IPS DF 6.9 (cell line): ENCODE measurements at regions not wholly inside any gene's neighbourhood (a gene's known extent, or its start where the extent isn't known, plus 50 kb on each side); places are given as distances from the start of the nearest gene placed in this dataset.

Source experiments
- DNase-seq: peaks from one replicate; pipeline ENCODE4 v3.0.0-alpha.2; 2013; ENCODE audit warnings: low read depth, low spot score
- H3K27ac ChIP-seq: one replicate; pipeline ENCODE4 v1.5.1; 2013; ENCODE audit warnings: low read length, control low read depth
- H3K27me3 ChIP-seq: 2 replicates; pipeline ENCODE4 v1.6.1; 2013; ENCODE audit warnings: mild to moderate bottlenecking, low read length; ENCODE audit not compliant: control insufficient read depth, insufficient read depth
- H3K36me3 ChIP-seq: 2 replicates; pipeline ENCODE4 v1.6.1; 2013; ENCODE audit warnings: low read length; ENCODE audit not compliant: control insufficient read depth, insufficient read depth
- H3K4me1 ChIP-seq: 2 replicates; pipeline ENCODE4 v1.6.1; 2013; ENCODE audit warnings: low read length; ENCODE audit not compliant: control insufficient read depth, insufficient read depth
- H3K4me3 ChIP-seq: 2 replicates; pipeline ENCODE4 v1.5.1; 2013; ENCODE audit warnings: mild to moderate bottlenecking, low read length
- H3K9me3 ChIP-seq: 2 replicates; pipeline ENCODE4 v1.6.1; 2013; ENCODE audit warnings: low read length, inconsistent platforms; ENCODE audit not compliant: control insufficient read depth, insufficient read depth
- WGBS: extraction: QIAGEN DNeasy Blood & Tissue Kit; methylation state at CpG from one replicate; pipeline ENCODE4 v1.1.7; 2013; ENCODE audit warnings: mixed read lengths, missing lambda C conversion rate; ENCODE audit not compliant: insufficient read length, insufficient coverage; 5-methylcytosine and 5-hydroxymethylcytosine counted together

DNA sequence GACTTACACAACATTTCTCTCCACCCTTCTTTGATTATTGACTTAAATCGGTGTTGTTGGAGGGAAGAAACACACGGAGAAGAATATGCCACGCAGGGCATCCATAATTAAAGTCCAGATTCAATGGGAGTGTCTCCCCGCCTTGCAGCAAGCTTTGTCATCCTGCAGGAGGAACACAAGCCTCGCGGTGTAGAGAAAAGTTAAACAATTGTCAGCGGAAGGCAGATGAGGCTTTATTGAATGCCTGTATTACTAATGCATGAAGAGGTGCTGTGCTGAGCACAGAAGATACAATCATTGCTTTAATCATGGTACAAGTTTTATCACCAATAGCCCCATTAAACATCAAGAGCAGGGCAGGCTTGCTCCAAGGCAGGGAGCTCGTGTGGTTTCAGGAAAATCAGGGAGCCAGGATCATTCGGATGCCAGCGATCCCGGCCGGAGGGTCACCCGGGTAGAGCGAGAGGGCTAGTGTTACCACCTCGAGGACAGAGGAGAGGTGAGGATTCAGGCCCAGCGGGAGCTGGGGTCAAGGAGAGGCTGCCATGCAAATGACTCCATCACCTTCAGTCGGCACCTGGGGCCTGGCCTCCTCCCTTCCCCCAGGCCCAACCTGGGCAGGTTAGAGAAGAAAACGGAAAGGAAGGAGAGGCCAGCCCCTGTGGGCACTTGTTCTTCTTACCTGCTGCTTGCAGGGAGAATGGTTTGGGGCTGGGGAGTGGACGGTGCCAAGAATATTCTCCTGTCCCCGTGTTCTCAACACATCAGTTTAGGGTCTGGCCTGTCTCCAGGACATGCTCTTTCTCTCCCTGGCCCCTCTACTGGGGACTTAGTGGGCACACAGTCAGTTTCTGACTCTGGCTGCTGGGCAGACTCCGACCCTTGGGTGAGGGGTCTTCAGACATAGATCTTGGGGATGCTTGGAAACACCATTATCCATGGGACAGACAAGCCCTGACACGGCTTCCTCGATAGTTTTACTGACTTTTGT is 289.5 kb downstream of the IRX2 start:
- Histone ChIP-seq H3K4me3 (no peak overlapping the region), H3K9me3 (no peaks in the 10 kb centered on the region), H3K36me3 (no peaks in the 10 kb centered on the region), H3K27ac (no peak overlapping the region), H3K27me3 (no peaks in the 10 kb centered on the region), H3K4me1 (no peaks in the 10 kb centered on the region; the same call in 1 of the 2 replicates)
- no CpG with 5 or more reads among the region's 23 CpGs for WGBS
- DNase-seq: no peak

DNA sequence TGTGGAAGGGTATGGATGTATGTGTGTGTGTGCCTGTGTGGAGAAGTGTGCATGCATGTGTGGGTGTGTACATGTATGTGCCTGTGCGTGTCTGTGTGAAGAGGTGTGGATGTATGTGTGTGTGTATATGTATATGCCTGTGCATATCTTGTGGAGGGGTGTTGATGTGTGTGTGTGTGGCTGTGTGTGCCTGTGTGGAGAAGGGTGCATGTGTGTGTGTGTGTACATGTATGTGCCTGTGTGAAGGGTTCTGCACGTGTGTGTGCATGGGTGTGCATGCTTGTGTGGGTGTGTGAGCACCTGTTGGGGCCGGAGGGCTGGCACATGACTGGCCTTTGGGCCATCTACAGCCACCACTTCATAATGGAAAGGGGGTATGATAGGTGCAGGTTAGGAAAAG is 291.4 kb downstream of the IRX2 start:
- no peaks in the 10 kb centered on the region; the same call in 1 of the 2 replicates for H3K4me1 ChIP-seq
- no CpG with 5 or more reads among the region's 3 CpGs for WGBS
- H3K27ac ChIP-seq: no peak overlapping the region
- no peak overlapping the region for H3K4me3 ChIP-seq
- no peaks in the 10 kb centered on the region for H3K9me3 ChIP-seq
- no peaks in the 10 kb centered on the region for H3K36me3 ChIP-seq
- no peaks in the 10 kb centered on the region for H3K27me3 ChIP-seq
- DNase-seq: no peak

DNA sequence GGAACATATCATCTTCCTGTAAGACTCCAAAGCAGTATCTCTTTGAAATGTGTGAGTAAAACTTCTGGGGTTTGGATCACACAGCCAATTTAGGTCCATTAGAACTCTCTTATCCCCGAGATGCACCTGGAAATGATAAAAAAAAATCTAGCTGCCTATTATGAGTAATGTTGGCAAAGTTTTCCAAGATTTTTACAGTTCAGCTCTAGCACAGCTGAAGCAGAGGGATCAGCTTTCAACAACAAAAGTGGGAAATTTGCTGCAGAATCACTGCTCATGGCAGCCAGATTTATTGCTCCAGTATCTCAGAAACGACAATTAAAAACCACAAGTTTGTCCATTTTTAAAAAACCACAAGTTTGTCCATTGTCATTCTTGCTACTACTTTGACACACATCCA is 292.2 kb downstream of the IRX2 start:
- DNase-seq: no peak
- H3K27me3 ChIP-seq: no peaks in the 10 kb centered on the region
- H3K4me1 ChIP-seq: no peaks in the 10 kb centered on the region; the same call in 1 of the 2 replicates
- no CpG with 5 or more reads among the region's 2 CpGs for WGBS
- no peaks in the 10 kb centered on the region for H3K36me3 ChIP-seq
- no peak overlapping the region for H3K27ac ChIP-seq
- no peaks in the 10 kb centered on the region for H3K9me3 ChIP-seq
- H3K4me3 ChIP-seq: no peak overlapping the region

DNA sequence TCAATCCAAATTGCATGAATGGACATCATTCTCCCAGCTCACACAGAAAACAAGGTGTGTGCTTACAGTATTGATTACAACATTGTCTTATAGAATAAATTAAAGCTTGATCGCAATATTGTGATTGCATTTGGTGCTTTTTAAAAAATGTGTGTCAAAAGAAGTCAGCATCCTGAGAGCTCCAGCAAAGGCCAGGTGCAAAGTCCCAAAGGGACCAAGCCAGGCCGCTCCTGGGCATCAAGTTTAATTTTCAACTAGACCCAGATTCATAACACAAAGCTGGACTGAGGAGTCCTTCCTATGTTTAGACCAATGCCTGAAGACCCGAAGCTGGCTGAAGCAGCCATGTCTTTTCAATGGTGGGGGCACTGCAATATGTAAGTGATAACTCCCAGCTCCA is 295.6 kb downstream of the IRX2 start:
- WGBS: no CpG with 5 or more reads among the region's 3 CpGs
- DNase-seq: no peak
- no peaks in the 10 kb centered on the region for H3K9me3 ChIP-seq
- H3K27ac ChIP-seq: no peak overlapping the region
- H3K27me3 ChIP-seq: no peaks in the 10 kb centered on the region
- no peak overlapping the region for H3K4me3 ChIP-seq
- no peaks in the 10 kb centered on the region for H3K36me3 ChIP-seq
- no peaks in the 10 kb centered on the region for H3K4me1 ChIP-seq

DNA sequence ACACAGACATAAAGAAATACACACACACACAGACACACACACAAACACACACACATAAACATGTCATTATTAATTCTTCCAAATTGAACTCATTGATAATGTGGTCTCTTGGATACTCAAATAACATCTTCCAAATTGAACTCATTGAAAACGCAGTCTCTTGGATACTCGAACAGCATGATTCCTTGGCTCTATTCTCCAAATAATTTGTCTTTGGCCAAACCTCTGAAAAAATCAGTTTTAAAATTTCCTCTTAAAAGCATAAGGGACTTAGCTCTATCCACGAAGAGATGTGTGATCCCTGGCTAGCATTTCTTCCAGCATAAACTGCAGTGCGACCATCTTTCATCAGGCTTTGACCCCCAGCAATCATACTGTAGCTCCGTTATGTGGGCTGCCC is 296.6 kb downstream of the IRX2 start:
- H3K27me3 ChIP-seq: no peaks in the 10 kb centered on the region
- H3K9me3 ChIP-seq: no peaks in the 10 kb centered on the region
- no CpG with 5 or more reads among the region's 5 CpGs for WGBS

DNA sequence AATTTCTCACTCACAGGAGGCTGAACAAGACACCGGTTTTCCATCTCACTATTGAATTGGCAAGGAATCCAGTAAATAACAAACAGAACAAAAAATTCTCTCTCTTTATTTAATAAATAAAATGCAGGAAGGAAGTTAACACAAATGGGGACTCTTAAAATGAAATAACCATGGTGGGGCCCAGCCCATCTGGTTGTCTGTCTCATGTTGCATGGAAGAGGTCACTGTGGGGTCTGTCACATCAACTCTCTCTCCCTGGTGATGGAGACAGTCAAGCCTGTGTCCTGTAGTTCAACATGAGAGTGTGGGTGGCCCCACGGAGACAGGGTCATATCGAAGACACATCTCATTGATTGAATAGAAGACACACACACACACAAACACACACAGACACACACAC is 297.7 kb downstream of the IRX2 start:
- no peaks in the 10 kb centered on the region for H3K9me3 ChIP-seq
- H3K36me3 ChIP-seq: no peaks in the 10 kb centered on the region
- no peak overlapping the region for H3K27ac ChIP-seq
- no CpG with 5 or more reads among the region's 3 CpGs for WGBS
- H3K27me3 ChIP-seq: no peaks in the 10 kb centered on the region
- no peak overlapping the region for H3K4me3 ChIP-seq
- no peak for DNase-seq
- no peaks in the 10 kb centered on the region for H3K4me1 ChIP-seq

More for the DNA sequence above, 296.6 kb downstream of the IRX2 start:
- H3K36me3 ChIP-seq: no peaks in the 10 kb centered on the region
- H3K4me1 ChIP-seq: no peaks in the 10 kb centered on the region
- H3K4me3 ChIP-seq: no peak overlapping the region
- no peak for DNase-seq
- no peak overlapping the region for H3K27ac ChIP-seq

DNA sequence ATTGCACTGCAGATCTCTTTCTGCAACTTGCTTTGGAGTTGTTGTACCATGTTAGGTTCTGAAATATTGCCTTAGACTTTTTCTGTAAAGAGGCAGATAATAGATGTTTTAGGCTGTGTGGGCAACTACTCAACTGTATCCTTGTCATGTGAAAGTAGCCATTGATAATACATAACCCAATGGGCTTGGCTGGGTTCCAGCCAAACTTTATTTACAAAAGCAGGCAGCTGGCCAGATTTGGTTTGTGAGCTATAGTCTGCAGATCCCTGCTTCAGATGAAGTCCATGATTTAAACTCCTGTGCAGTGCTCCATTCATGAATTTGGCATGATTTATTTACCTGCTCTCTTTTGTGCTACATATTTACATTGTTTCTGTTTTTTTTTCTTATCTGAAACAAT is 300.4 kb downstream of the IRX2 start:
- DNase-seq: no peak
- Histone ChIP-seq H3K27me3 (no peaks in the 10 kb centered on the region), H3K36me3 (no peaks in the 10 kb centered on the region), H3K4me3 (no peak overlapping the region), H3K4me1 (no peaks in the 10 kb centered on the region), H3K9me3 (no peaks in the 10 kb centered on the region), H3K27ac (no peak overlapping the region)

DNA sequence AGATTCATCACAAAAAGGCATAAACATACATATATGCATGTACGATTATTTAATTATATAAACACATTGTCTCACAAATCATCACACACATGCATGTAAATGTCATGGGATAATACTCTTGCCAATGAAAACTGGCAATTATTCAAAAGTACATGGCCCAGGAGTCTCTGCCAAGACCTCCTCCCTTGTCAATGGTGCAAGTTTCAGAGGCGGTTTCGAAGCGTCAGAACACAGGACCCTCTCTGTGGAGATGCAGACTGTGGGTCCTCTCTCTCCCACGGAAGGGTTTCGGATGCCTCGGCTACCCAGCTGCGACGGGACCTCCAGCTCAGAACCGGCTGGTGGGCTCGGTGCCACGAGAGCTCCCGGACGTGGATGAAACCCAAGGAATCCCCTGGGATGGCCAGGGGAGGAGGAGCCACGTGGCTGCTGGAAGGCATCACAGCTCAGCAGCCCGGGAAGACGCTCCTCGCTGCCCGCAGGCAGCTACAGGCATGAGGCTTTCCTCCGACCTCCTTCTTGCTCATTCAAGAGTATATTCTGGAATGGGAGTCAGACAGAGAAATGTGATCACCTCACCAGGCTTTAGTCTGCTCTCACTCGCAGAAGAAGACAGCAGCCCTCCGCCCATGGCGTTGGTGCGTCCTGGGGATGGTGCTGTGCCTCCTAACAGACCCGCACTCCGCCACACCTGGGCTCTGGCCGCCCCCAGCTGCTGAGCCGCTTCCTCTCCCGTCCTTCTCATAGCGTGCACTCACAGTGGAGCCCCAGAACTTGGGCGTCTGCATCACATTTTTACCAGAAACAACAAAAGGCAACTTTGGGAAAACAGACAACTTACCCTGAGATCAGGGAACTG is 308.8 kb downstream of the IRX2 start:
- Histone ChIP-seq H3K4me3 (no peak overlapping the region), H3K27me3 (no peaks in the 10 kb centered on the region), H3K9me3 (no peaks in the 10 kb centered on the region), H3K36me3 (no peaks in the 10 kb centered on the region), H3K4me1 (no peaks in the 10 kb centered on the region), H3K27ac (no peak overlapping the region)
- DNase-seq: no peak
- WGBS: no CpG with 5 or more reads among the region's 31 CpGs

DNA sequence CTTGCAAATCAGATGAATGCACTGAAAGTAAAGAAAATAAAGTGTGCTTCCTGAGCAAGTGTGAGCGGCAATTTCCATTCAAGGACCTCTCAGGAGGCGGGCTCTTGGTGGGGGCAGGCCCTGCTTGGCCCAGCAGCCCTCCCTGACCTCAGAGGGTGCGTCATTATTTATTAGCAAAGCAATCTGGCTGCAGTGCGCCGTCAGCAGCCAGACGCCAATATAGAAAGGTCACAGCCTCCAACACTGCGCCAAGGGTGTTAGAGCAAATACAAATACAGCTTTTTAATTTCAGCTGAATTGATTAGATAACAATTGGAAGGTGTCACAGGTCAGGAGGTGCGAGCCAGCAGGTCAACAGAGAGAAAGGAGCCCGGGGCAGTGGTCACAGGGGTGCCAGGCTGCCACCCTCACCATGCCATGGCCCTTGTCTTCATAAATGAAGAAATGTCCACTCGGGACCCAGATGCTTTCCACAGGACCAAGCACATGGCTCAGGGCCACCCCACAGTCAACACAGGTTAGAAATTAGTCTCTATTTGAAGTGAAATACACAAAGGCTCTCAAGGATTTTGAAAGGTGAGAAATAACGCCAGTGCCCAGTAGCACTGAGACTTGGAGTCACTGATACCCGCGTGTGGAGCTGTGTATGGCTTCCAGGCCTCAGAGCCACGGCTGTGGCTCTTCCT is 309.8 kb downstream of the IRX2 start:
- DNase-seq: no peak
- Histone ChIP-seq H3K4me3 (no peak overlapping the region), H3K4me1 (no peaks in the 10 kb centered on the region), H3K27ac (no peak overlapping the region), H3K27me3 (no peaks in the 10 kb centered on the region), H3K9me3 (no peaks in the 10 kb centered on the region), H3K36me3 (no peaks in the 10 kb centered on the region)
- no CpG with 5 or more reads among the region's 14 CpGs for WGBS

DNA sequence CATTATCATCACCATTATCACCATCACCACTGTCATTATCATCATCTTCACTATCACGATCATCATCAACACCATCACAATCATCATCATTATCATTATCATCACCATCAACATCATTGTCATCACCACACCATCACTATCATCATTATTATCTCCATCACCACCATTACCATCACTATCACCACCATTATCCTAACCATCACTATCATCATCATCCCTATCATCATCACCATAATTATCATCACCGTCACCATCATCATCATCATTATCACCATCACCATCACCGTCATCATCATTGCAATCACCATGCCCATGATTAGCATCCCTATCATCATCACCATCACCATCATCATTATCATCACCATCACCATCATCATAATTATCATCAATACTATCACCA is 311.9 kb downstream of the IRX2 start:
- Histone ChIP-seq H3K4me1 (no peaks in the 10 kb centered on the region), H3K27ac (no peak overlapping the region), H3K4me3 (no peak overlapping the region), H3K36me3 (no peaks in the 10 kb centered on the region), H3K27me3 (no peaks in the 10 kb centered on the region), H3K9me3 (no peaks in the 10 kb centered on the region)
- 100% methylated on average over 3 of the region's 3 CpGs for WGBS
- DNase-seq: no peak
